ENCODE measurements at regions not wholly inside any gene's neighbourhood (a gene's known extent, or its start where the extent isn't known, plus 50 kb on each side); places are given as distances from the start of the nearest gene placed in this dataset.

GRCh38 chr5:155957884-155958283 lies 369.1 kb upstream of the SGCD start:
- in situ Hi-C loops (cut with HindIII; ENCODE audit: low sequenced_read_pairs): no loop called here
- no peak for DNase-seq (ENCODE audit: low read depth, low spot score)
- no peak for TF ChIP-seq CTCF (IDR thresholded peaks at IDR 0.05; ENCODE audit: low read depth, low read length)
- H3K4me3 ChIP-seq (ENCODE audit: low read depth, low read length): no peak overlapping the region

- H3K4me3 ChIP-seq (ENCODE audit: low read depth, low read length): no peak overlapping the region
- in situ Hi-C loops (cut with HindIII; ENCODE audit: low sequenced_read_pairs): no loop called here
- TF ChIP-seq CTCF (IDR thresholded peaks at IDR 0.05; ENCODE audit: low read depth, low read length): no peak
- DNase-seq (ENCODE audit: low read depth, low spot score): no peak
Measured at GRCh38 chr5:155959082-155959481, 367.9 kb upstream of the SGCD start.

- H3K4me3 ChIP-seq (ENCODE audit: low read depth, low read length): no peak overlapping the region
- TF ChIP-seq CTCF (IDR thresholded peaks at IDR 0.05; ENCODE audit: low read depth, low read length): no peak
- no peak for DNase-seq (ENCODE audit: low read depth, low spot score)
- in situ Hi-C loops (cut with HindIII; ENCODE audit: low sequenced_read_pairs): no loop called here
Measured at GRCh38 chr5:155960177-155960576, 366.8 kb upstream of the SGCD start.

GRCh38 chr5:155969537-155969936 lies 357.4 kb upstream of the SGCD start:
- no peak overlapping the region for H3K4me3 ChIP-seq (ENCODE audit: low read depth, low read length)
- TF ChIP-seq CTCF (IDR thresholded peaks at IDR 0.05; ENCODE audit: low read depth, low read length): no peak
- no peak for DNase-seq (ENCODE audit: low read depth, low spot score)
- in situ Hi-C loops (cut with HindIII; ENCODE audit: low sequenced_read_pairs): no loop called here

GRCh38 chr5:155974369-155974768 lies 352.6 kb upstream of the SGCD start:
- TF ChIP-seq CTCF (IDR thresholded peaks at IDR 0.05; ENCODE audit: low read depth, low read length): no peak
- no peak for DNase-seq (ENCODE audit: low read depth, low spot score)
- no peak overlapping the region for H3K4me3 ChIP-seq (ENCODE audit: low read depth, low read length)
- in situ Hi-C loops (cut with HindIII; ENCODE audit: low sequenced_read_pairs): no loop called here

GRCh38 chr5:155978850-155979249 lies 348.1 kb upstream of the SGCD start:
- DNase-seq (ENCODE audit: low read depth, low spot score): no peak
- no peak for TF ChIP-seq CTCF (IDR thresholded peaks at IDR 0.05; ENCODE audit: low read depth, low read length)
- in situ Hi-C loops (cut with HindIII; ENCODE audit: low sequenced_read_pairs): no loop called here
- no peak overlapping the region for H3K4me3 ChIP-seq (ENCODE audit: low read depth, low read length)

- TF ChIP-seq CTCF (IDR thresholded peaks at IDR 0.05; ENCODE audit: low read depth, low read length): no peak
- in situ Hi-C loops (cut with HindIII; ENCODE audit: low sequenced_read_pairs): no loop called here
- DNase-seq (ENCODE audit: low read depth, low spot score): no peak
- no peak overlapping the region for H3K4me3 ChIP-seq (ENCODE audit: low read depth, low read length)
Measured at GRCh38 chr5:155982354-155982753, 344.6 kb upstream of the SGCD start.
